HCT116 (cell line): ENCODE measurements at regions not wholly inside any gene's neighbourhood (a gene's known extent, or its start where the extent isn't known, plus 50 kb on each side); places are given as distances from the start of the nearest gene placed in this dataset.

Experiments used
- ATAC-seq: fragments of 200-7000 bp; cut with Tn5 transposase; 2 replicates; pipeline ENCODE4 v1.9.1; 2020; ENCODE audit warnings: mild to moderate bottlenecking, moderate library complexity
- BruUV-seq: library from RNA; stranded (reverse); fragments of 400-500 nt; replicated peaks from 2 replicates; lab custom pipeline; 2021; lab: Mats Ljungman, UMichigan
- CTCF ChIA-PET: fragments of 300-600 bp; sonication (Branson Sonifier 250); formaldehyde crosslinking; loops from one replicate; lab custom pipeline; 2021; ENCODE audit warnings: antibody characterized with exemption; lab: Charles Lee
- POLR2A ChIA-PET: fragments of 300-600, 350-600 bp; sonication (Branson Sonifier 250); formaldehyde crosslinking; loops from one replicate; lab custom pipeline; 2021; ENCODE audit warnings: antibody characterized with exemption; lab: Charles Lee
- RAD21 ChIA-PET, 2 experiments: fragments of 300-600 bp; sonication (Branson Sonifier 250); formaldehyde crosslinking; loops; one replicate each; lab custom pipeline; 2023; ENCODE audit warnings: low total read pairs in 2 of 2; ENCODE audit not compliant: uncharacterized antibody in 2 of 2, unreplicated experiment in 2 of 2, low non-redundant PET in 1 of 2; lab: Charles Lee
- DNase-seq: peaks from one replicate; pipeline ENCODE4 v3.0.0-alpha.2; 2010; ENCODE audit warnings: low read depth, low spot score
- H2AFZ ChIP-seq: fragments of 200-600 bp; shearing (Covaris generic), sonication (generic); 2 replicates; pipeline ENCODE4 v1.6.1; 2017; ENCODE audit warnings: low read depth, mixed run types, mixed read lengths, antibody characterized with exemption, low read length; ENCODE audit not compliant: poor library complexity, severe bottlenecking
- H3K27ac ChIP-seq: 2 replicates; pipeline ENCODE4 v1.5.1; 2012; ENCODE audit warnings: low read depth, low read length
- H3K27me3 ChIP-seq: fragments of 200-600 bp; sonication (generic); 2 replicates; pipeline ENCODE4 v1.6.1; 2016; ENCODE audit warnings: mixed run types, low read length, mixed read lengths; ENCODE audit not compliant: insufficient read depth
- H3K36me3 ChIP-seq, 2 experiments: fragments of 200-500 bp in 1 of 2; fragments of 200-600 bp in 1 of 2; sonication (Bioruptor generic) in 1 of 2; sonication (generic) in 1 of 2; 2 replicates each; pipeline versions ENCODE4 v1.5.1 to v1.6.1; 2014 to 2016; ENCODE audit warnings: low read length in 2 of 2, inconsistent platforms in 1 of 2, mixed read lengths in 1 of 2, mixed run types in 1 of 2; ENCODE audit not compliant: insufficient read depth in 2 of 2, control insufficient read depth in 1 of 2
- H3K4me1 ChIP-seq, 2 experiments: fragments of 200-600 bp in 1 of 2; sonication (generic) in 1 of 2; 2 replicates each; pipeline versions ENCODE4 v1.5.1 to v1.6.1; 2012 to 2017; ENCODE audit warnings: low read length in 2 of 2, inconsistent platforms in 1 of 2, mild to moderate bottlenecking in 1 of 2, mixed read lengths in 1 of 2, mixed run types in 1 of 2, moderate library complexity in 1 of 2; ENCODE audit not compliant: insufficient read depth in 2 of 2, control insufficient read depth in 1 of 2
- H3K4me2 ChIP-seq: fragments of 200-600 bp; sonication (generic); 2 replicates; pipeline ENCODE4 v1.6.1; 2017; ENCODE audit warnings: mixed run types, low read length, mixed read lengths
- H3K4me3 ChIP-seq, 2 experiments: fragments of 200-600 bp in 1 of 2; sonication (generic) in 1 of 2; replicated peaks in 1 of 2; 2 replicates each; pipeline ENCODE4 v1.5.1; 2011 to 2016; ENCODE audit warnings: low read length in 2 of 2, control low read depth in 1 of 2, low read depth in 1 of 2, mild to moderate bottlenecking in 1 of 2, mixed read lengths in 1 of 2, mixed run types in 1 of 2
- H3K79me2 ChIP-seq: fragments of 200-600 bp; sonication (generic); 2 replicates; pipeline ENCODE4 v1.6.1; 2017; ENCODE audit warnings: mild to moderate bottlenecking, mixed run types, low read length, moderate library complexity, mixed read lengths; ENCODE audit not compliant: insufficient read depth
- H3K9ac ChIP-seq: fragments of 200-600 bp; sonication (generic); 2 replicates; pipeline ENCODE4 v1.6.1; 2016; ENCODE audit warnings: low read length, mixed read lengths
- H3K9me2 ChIP-seq: fragments of 200-600 bp; sonication (generic), shearing (Covaris generic); 2 replicates; pipeline ENCODE4 v1.6.1; 2017; ENCODE audit warnings: mixed run types, mild to moderate bottlenecking, moderate library complexity; ENCODE audit not compliant: insufficient read depth
- H3K9me3 ChIP-seq, 2 experiments: fragments of 200-500 bp in 1 of 2; fragments of 200-600 bp in 1 of 2; sonication (Bioruptor generic) in 1 of 2; sonication (generic) in 1 of 2; 2 replicates each; pipeline ENCODE4 v1.6.1; 2014 to 2017; ENCODE audit warnings: low read length in 2 of 2, mixed read lengths in 2 of 2, inconsistent platforms in 1 of 2, low read depth in 1 of 2, mild to moderate bottlenecking in 1 of 2, mixed run types in 1 of 2, moderate library complexity in 1 of 2; ENCODE audit not compliant: control insufficient read depth in 1 of 2, insufficient read depth in 1 of 2
- H4K20me1 ChIP-seq: fragments of 200-600 bp; sonication (generic), shearing (Covaris generic); 2 replicates; pipeline ENCODE4 v1.6.1; 2017; ENCODE audit warnings: mixed run types, mild to moderate bottlenecking, moderate library complexity; ENCODE audit not compliant: insufficient read depth
- CEBPB ChIP-seq: IDR thresholded peaks from 2 replicates; pipeline ENCODE4 v1.6.1; 2012; ENCODE audit warnings: low read depth
- CTCF ChIP-seq, 3 experiments: fragments of 200-600 bp in 1 of 3; sonication (generic) in 1 of 3; IDR thresholded peaks in 2 of 3; conservative IDR thresholded peaks in 1 of 3; 2 replicates each; pipeline ENCODE4 v1.5.1; 2012 to 2017; ENCODE audit warnings: low read depth in 2 of 3, low read length in 2 of 3, antibody characterized with exemption in 1 of 3, borderline replicate concordance in 1 of 3, control low read depth in 1 of 3, mild to moderate bottlenecking in 1 of 3, mixed read lengths in 1 of 3, mixed run types in 1 of 3, moderate library complexity in 1 of 3; ENCODE audit not compliant: insufficient read depth in 1 of 3
- EGR1 ChIP-seq: IDR thresholded peaks from 2 replicates; pipeline ENCODE4 v1.6.1; 2012; ENCODE audit warnings: low read depth
- EZH2 ChIP-seq: fragments of 200-600 bp; sonication (generic); IDR thresholded peaks from 2 replicates; pipeline ENCODE4 v1.6.1; 2017; ENCODE audit warnings: antibody characterized with exemption, mixed run types
- FOSL1 ChIP-seq: IDR thresholded peaks from 2 replicates; pipeline ENCODE4 v1.6.1; 2012; ENCODE audit warnings: low read depth
- JUND ChIP-seq: IDR thresholded peaks from 2 replicates; pipeline ENCODE4 v1.6.1; 2012
- POLR2A ChIP-seq: IDR thresholded peaks from 2 replicates; pipeline ENCODE4 v1.7.0; 2011; ENCODE audit warnings: borderline replicate concordance; ENCODE audit not compliant: insufficient read depth, insufficient read length; ENCODE audit errors: extremely low read depth
- RAD21 ChIP-seq: IDR thresholded peaks from 2 replicates; pipeline ENCODE4 v1.6.1; 2012; ENCODE audit warnings: low read depth, mild to moderate bottlenecking
- SRF ChIP-seq: IDR thresholded peaks from 2 replicates; pipeline ENCODE4 v1.6.1; 2012; ENCODE audit warnings: low read depth
- TCF7L2 ChIP-seq: IDR thresholded peaks from 2 replicates; pipeline ENCODE4 v1.7.0; 2011; ENCODE audit warnings: borderline replicate concordance, inconsistent platforms; ENCODE audit not compliant: insufficient read depth, insufficient read length; ENCODE audit errors: extremely low read depth
- YY1 ChIP-seq: IDR thresholded peaks from 2 replicates; pipeline ENCODE4 v1.6.1; 2011; ENCODE audit warnings: low read length, low read depth, moderate library complexity, mild to moderate bottlenecking; ENCODE audit not compliant: insufficient replicate concordance; ENCODE audit errors: extremely low read depth
- ZBTB33 ChIP-seq: IDR thresholded peaks from 2 replicates; pipeline ENCODE4 v1.6.1; 2011; ENCODE audit warnings: mild to moderate bottlenecking, low read length, moderate library complexity; ENCODE audit not compliant: insufficient replicate concordance; ENCODE audit errors: extremely low read depth
- ZFX ChIP-seq: fragments of 450-650 bp; IDR thresholded peaks from 2 replicates; pipeline ENCODE4 v1.6.1; 2017
- intact Hi-C: fragments of 100-400 bp; cut with micrococcal nuclease; formaldehyde crosslinking; loops from 2 replicates; pipeline ENCODE4 v1.10.0; 2022

- H3K9me2 ChIP-seq, result no peaks in the 10 kb centered on the region
- CTCF ChIA-PET, result no interaction called here
- POLR2A ChIA-PET, result no interaction called here
- no peak overlapping the region for H2AFZ ChIP-seq
- H3K36me3 ChIP-seq, result no peaks in the 10 kb centered on the region
- H3K9ac ChIP-seq, result no peak overlapping the region
- H3K79me2 ChIP-seq, result no peaks in the 10 kb centered on the region
- no peak overlapping the region for H3K4me2 ChIP-seq
- ATAC-seq, result no peak
- H3K9me3 ChIP-seq, result no peaks in the 10 kb centered on the region
- H3K27me3 ChIP-seq, result no peaks in the 10 kb centered on the region
- TF ChIP-seq POLR2A, result no peak
- no peak for TF ChIP-seq JUND
- no peak for TF ChIP-seq RAD21
- no peak for TF ChIP-seq EZH2
- TF ChIP-seq FOSL1, result no peak
- TF ChIP-seq SRF, result no peak
- TF ChIP-seq ZBTB33, result no peak
- no peak for TF ChIP-seq TCF7L2
- no peak for TF ChIP-seq YY1
- TF ChIP-seq EGR1, result no peak
- no peak for TF ChIP-seq CEBPB
- TF ChIP-seq ZFX, result no peak
- no peak for TF ChIP-seq CTCF (IDR thresholded peaks at IDR 0.05 in 2 of 3, conservative IDR thresholded peaks at IDR 0.05 in 1 of 3; ENCODE audit: borderline replicate concordance in 1 of 3, insufficient read depth in 1 of 3, low read depth in 2 of 3, low read length in 2 of 3)
- BruUV-seq, result no TSS peak
- RAD21 ChIA-PET, result no interaction called here
- no peak overlapping the region for H3K4me3 ChIP-seq
- H3K27ac ChIP-seq, result no peak overlapping the region
- H3K4me1 ChIP-seq, result no peaks in the 10 kb centered on the region
- no peak for DNase-seq
- intact Hi-C loops, result no loop called here
- no peaks in the 10 kb centered on the region for H4K20me1 ChIP-seq
Observed at GRCh38 chr12:85676816-85677749, 159.1 kb downstream of the RASSF9 start.
